HG02981 (cell line): ENCODE measurements at regions not wholly inside any gene's neighbourhood (a gene's known extent, or its start where the extent isn't known, plus 50 kb on each side); places are given as distances from the start of the nearest gene placed in this dataset.
"Not testable (repeated sequence)": the region's sequence is repeated elsewhere in the genome, so short reads cannot be mapped to it uniquely, and the experiment has no call there.

Experiments
- ATAC-seq: cut with Tn5 transposase; IDR thresholded peaks from one replicate; pipeline ENCODE4 v1.9.1; 2021; ENCODE audit warnings: mild to moderate bottlenecking, moderate library complexity; ENCODE audit not compliant: unreplicated experiment

DNA sequence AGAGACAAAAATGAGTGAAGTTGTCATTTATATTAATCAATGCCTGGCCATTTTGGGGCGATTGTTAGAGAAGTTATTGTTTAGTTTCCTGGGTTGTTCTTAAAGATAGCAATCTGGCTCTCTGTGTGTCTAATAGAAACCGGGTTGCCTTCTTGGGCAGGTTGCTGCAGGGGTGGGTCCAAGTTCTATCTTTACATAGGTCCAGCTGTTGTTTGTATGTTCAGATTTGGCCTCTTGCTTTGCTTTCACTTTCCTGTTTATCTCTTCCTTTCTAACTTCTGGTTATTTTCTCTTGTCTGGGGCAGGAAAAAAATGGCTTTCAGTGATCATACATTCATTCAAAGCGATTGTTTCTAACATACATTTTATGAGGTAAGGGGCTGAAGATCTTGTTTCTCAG is 128.4 kb upstream of the NOX3 start:
- ATAC-seq: no peak

DNA sequence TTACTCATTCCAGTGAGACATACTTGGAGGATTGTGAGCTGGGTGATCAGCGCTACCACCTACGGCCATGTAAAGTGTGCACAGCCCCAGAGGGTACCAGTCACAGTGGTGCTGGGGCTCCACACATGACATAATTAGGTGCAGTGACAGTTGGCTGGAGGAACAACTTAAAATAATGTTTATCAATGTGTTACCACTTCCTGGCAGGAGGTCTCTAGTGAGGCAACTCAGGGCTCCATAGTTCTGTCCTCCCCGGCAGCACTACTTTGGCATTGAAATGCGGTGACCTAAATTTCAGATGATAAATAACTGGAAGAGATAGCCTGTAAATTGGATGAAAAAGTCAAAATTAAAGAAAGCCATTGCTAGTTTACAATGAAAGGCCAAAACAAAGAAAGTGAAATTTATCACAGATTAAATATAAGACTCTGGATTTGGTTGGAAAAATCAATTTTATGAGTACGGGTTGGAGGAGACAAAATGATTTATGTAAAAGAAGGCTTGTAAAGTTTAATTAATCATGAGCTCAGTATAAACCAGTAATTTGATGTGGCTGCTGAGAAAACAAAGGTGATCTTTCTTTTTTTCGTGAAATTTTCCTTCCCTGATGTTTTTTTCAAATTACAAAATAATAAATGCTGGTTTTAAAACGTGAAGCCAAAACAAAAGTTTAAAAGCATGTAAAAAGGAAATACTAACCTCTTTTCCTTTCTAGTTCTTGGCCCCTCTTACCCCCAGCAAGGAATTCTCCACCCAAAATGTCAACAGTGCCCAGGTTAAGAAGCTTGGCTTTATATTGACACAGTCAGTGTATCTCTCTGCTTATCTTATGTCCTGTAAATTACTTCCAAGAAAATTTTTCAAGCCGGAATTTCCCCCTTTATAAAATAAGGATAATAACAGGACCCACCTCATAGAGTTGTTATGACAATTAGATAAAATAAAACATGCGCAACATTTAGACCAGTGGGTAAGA is 126.7 kb upstream of the NOX3 start:
- ATAC-seq: no peak

DNA sequence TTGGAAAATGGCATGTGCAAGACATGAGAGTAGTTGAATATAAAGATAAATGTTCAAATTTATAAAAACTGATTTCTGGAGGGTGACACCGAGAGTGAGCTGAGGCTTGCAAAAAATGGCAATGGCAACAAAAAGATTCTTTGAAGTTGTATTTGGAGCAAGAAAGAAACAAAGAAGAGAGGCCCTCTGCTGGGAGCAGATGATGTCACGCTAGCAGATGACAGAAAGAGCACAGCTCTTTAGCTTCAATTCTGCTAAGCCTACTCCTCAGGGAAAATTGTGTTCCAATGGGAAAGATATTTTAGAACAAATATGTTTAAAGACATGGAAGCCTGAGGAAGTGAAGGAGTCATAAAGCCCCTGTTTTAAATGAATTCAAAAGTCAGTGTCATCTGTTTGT is 125.3 kb upstream of the NOX3 start:
- no peak for ATAC-seq

DNA sequence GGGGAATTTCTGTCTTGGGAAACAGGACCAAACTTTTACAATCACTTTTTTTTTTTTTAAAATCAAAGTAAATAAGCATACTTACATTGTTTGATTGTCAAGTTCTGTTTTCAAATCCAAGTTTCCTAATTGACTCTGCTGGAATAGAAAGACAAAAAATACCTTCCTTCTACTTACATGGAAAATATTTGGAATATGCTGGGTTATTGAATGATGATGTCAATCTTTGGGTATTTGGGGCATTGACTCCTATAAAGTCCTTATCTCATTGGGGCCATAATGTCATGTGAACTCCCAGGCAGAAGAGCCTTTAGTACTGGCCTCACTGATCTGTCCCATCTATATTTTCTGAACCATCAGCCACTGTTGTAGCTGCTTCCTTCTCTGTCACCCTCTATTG is 122.6 kb upstream of the NOX3 start:
- ATAC-seq: no peak

DNA sequence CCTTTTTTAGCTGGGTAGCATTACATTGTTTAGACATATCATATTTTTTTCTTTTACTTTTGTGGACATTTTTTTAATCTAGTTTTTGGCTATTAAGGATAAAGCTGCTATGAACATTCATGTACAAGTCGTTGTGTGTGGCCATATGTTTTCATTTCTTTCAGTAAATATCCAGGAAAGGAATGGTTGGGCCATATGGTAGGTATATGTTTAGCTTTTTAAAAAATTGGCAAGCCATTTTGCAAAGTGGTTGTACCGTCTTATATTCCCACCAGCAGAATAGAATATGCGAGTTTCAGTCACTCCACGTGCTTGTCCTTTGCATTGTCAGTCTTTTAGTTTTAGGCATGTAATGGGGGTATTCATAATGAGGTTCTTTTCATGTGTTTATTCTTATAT is 106.3 kb upstream of the NOX3 start:
- ATAC-seq: no peak

DNA sequence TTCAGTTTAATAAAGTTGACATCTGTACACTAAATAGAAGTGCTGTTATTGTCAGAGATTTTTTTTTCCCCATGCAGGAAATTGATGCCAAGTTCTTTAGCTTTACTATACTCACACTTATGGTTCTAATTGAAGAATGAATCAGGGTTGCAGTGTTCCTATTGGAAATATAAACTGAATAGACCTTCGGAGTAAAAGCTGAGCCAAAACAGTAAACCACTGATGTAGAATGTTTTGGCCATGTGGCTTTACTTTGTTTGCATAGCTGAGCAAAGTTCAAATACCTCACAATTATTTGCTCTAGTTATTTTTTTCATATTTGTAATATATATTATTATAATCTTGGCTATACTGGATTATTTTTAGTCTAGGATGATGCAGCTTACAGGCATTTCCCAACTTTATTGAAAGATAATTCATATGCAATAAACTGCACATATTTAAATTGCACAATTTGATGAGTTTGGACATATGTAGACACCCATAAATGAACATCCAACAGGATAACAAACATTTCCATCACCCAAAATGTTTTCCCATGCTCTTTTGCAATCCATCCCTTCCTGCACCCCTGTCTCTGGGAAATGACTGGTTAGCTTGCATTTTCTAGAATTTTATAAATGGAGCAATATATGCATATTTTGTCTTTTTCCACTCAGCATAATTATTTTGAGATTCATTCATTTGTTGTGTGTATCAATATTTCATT is 105.8 kb upstream of the NOX3 start:
- no peak for ATAC-seq

DNA sequence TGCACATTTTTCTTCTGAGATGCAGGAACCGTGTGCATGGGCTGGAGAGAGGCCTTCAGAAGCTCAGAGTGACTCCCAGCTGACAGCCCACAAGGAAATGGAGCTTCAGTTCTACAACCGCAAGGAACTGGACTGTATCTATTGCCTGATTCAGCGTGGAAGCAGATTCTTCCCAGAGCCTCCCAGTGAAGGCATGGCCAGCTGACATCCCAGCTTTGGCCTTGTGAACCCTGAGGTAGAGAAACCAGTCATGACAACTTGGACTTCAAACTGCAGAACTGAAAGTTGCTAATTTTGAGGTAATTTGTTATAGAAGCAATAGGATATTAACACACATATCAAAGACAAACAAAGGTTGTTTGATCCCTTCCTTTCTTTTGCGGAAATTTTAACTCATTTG is 94.3 kb upstream of the NOX3 start:
- ATAC-seq: no peak

DNA sequence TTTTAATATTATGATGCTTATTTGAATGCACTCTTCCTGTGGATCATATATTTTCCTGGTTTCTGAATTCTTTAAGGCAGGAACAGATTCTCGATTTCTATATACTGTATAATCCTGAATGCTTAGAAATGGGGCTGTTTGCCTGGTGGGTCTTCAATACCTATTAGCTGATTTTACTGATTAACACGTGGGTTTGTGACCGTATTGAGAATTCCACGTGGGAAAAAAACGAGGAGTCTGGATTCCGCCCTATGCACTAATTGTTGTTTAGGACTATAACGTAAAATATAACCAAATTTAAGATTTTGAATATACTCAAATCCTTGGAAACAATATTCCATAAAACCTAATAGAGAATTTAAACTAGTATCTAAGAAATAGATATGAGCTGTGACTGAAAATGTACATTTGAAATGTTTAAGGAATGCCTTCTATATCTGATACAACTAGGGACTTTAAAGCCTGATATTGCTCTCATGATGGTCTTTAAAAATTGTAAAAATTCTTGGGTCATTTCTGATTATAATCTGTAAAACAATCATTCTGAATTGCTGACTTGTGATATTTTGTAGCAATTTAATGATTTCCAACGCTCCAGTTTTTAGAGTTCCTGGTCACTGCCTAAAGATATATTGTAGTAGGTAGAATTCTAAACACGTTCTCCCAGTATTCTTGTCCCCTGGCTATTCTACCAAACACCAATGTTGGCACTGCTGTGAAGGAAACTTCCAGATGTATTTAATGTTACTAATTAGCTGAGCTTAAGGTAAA is 93.6 kb upstream of the NOX3 start:
- ATAC-seq: no peak

DNA sequence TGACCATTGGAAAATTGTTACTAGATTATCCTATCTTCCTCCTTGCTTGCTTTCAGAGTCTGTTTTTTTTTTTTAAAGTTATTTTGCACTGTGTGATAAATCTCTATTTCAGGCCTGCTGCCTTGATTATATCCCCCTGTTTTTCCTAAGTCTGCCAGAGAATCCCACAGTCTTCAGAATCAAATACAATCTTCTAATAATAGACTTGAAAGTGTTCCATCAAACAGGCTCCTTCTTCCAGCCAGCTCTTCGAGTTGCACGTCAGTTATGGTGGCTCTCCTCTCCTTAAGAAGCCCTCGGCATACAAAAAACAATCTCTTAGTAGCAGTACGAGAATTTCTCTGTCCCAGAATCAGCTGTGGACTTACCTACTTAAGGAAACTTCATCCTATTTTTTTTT is 92.9 kb upstream of the NOX3 start:
- ATAC-seq: no peak

DNA sequence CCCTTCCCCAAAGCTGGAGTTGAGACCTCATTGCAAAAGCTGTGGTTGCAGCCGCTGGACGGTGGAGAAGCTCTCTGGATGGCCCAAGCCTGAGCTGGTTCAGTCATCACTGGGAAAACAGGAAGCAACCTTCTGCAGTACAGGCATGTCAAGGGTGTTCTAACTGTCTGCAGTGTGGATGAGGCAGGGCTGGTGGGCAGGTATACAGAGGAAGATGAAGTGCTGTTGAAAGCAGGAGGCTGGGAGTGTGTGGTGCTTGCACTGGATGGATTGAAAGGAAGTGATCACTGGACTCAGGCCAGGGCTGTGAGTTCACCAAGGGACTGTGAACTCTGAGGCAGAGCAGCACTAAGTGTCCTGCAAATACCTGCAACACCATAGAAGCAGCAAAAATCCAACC is 89.0 kb upstream of the NOX3 start:
- no peak for ATAC-seq

DNA sequence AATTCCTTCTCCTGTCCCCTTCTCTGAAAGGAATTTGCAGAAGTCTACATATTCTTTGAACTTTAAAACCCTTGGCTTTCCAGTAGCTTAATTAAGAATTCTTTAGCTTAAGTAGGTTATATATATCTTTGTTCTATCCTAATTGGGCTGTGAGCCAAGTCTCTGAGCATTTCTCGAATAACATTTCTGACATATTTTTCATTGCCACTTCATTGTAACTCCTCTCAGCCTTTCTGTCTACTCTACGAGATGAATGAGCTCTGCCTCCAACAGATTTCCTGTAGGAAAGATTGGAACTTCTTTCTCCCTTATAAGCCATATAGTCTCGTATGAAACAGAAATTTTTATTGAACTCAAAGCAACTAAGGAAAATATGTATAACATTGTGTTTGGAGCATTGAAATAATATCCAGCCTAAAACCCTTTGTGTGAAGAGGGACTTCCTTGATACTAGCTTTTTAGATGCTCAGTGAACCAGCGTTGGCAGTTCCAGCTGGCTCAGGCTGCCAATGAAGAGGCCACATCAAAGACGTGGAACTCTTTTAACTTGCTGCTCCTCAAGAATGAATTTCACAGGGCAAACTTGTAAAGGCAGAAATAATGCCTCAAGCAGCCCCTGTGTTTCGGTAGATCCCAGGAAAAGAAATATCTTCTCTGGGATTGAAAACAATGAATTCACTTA is 87.7 kb upstream of the NOX3 start:
- no peak for ATAC-seq

DNA sequence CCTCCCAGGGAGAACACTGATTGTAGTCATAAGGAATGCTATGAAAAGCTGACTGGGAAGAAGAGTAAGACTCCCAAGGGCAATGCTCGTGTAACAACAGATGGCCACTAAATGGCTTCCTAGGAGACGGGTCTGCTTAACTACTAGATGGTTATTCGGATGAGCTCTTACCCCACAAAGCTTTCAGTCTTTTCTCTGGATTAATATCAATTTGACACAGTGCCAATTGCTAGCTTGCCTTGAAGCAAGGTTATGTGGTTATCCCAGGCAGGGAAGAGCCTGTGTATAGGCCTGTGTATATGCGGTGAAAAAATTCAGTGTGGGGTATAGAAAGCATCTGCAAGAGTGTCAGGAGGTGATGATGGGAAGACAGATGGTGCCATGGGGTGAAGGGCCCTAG is 86.4 kb upstream of the NOX3 start:
- ATAC-seq: no peak

DNA sequence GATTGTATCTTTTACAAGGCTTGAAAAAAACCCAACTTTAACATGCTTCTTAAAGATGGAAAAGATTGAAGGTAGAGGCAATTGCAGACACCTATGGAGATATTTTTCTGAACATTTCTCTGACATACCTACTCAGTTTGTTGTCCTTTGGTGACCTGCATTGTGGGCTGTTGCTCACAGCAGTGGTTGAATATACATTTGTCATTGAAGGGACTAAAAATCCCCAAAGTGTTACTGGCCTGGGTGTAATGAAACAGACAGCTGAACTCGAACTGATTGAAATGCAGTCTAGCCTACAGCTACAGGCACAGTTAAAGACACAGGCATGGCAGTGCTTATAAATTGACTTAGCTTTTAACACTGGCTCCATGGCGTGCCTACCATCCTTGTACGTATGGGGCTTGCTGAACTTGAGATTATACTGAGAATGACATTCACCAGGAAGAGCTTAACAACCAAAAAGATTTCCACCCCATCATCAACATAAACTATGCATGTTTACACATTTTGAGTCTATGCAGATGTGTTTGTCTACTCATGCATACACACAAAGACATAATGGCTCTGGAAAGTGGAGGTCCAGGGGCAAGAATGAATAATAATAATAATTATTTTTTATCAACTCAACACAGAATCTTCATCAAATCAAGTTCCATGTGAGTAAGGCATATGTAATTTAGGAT is 83.2 kb upstream of the NOX3 start:
- no peak for ATAC-seq

DNA sequence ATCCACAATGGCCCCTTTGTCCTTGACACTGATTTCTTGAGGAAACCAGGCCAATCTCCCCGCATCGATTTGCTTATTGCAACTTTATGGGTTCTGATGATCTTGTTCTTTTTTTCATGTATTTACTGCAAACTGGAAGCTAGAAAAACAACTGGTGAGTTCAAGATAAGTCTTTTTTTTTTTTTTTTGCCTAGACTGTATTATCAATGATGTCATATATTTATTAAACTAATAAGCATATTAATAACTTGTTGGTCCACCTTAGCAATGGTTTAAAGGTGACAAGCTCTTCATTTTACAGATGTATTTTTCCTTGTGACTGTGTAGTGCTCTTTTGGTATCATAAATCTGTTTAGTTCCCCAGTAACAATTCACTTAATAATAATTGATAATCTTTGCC is 79.0 kb upstream of the NOX3 start:
- no peak for ATAC-seq

DNA sequence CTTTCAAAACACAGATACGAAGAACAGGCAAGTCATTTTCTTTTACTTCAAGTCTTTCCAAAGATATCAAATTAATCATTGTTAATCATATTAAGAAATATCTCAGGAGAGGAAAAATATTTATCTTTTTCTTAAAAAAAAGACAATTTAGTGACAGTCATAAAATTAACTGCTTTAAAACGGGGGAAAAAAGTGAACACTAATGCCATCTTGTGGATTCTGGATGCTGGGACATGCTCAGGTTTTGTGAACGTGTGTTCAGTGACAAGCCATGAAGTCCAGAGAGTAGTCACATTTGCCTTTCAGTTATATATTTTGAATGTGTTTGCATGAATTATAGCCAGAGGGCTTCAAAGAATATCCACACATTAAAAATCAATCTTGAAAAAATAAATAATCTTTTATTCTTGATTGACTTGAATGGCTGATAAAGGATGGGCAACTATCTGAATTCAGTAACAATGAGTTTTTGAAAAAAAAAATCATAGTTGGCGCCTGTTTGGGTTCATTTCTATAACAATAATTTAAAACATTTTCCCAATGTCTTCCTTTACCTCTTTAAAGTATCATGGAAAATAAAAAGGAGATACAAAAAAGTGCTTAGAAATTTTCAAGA is 74.7 kb upstream of the NOX3 start:
- no peak for ATAC-seq

DNA sequence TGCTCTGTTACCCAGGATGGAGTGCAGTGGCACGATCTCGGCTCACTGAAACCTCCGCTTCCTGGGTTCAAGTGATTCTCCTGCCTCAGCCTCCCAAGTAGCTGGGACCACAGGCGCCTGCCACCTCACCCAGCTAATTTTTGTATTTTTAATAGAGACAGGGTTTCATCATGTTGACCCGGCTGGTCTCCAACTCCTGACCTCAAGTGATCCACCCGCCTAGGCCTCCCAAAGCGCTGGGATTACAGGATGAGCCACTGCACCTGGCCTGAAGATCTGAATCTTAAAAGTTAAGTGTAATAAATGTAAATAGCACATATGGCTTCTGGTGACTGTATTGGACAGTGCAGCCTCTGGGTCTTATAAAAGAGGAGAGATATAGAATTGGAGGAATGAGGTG is 74.2 kb upstream of the NOX3 start:
- ATAC-seq: not testable (repeated sequence)

DNA sequence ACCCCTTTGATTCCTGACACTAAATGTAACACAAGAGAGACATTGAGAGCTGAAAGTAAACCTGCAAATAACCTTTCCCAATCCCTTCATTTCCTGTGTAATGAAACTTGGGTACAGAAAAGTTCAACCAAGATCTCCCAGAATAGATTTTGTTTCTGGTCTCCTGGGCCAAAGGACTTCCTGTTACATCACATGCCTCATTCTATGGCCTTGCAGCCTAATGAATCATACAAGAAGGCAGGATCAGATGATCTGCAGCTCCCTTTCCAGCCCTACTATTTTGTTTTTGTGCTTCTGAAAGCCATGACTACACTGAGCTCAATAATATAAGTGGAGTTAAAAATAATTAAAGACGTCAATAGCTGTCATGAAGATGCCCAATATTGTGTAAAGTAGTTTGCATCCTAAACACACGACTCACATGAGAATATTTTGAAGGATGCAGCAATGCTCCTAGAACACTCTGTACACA is 73.4 kb upstream of the NOX3 start:
- ATAC-seq: no peak

DNA sequence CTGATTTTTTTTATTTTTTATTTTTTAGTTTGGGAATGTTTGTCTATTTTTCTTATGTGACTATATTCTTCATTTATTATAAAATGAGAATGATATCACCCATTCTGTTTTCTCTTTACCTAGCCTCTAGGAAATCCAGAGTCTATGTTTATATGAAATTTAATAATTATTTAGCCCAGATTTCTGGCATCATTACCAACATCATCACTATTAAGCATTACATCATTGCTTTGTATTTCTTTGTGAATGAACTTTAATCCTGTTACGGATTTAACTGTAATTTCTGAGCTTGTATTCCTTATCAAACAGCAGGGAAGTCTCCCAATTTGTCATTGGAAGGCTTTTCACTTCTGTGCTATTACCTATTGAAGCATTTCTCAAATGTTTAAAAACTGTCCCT is 72.7 kb upstream of the NOX3 start:
- no peak for ATAC-seq

DNA sequence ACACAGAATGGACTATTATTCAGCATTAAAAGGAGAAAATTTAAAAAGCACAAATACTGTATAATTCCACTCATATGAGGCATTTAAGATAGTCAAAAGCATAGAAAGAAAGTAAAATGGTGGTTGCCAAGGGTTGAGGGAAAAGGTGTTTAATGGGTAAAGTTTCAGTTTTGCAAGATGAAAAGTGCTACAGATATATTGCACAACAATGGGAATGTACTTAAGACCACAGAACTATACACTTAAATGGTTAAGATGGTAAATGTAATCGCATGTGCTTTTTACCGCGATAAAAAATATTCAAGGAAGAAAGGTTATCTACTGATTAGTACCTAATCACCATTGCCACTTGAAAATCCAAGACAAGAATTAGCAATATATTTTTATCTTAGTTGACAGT is 71.8 kb upstream of the NOX3 start:
- no peak for ATAC-seq
